GM18505 (cell line): ENCODE measurements at regions not wholly inside any gene's neighbourhood (a gene's known extent, or its start where the extent isn't known, plus 50 kb on each side); places are given as distances from the start of the nearest gene placed in this dataset.

Source experiments
- ATAC-seq: cut with Tn5 transposase; IDR thresholded peaks from one replicate; pipeline ENCODE4 v1.9.1; 2021; ENCODE audit not compliant: unreplicated experiment
- POLR2A ChIP-seq: IDR thresholded peaks from 4 replicates; pipeline ENCODE4 v1.6.1; 2011; ENCODE audit warnings: borderline replicate concordance; ENCODE audit not compliant: insufficient read depth, insufficient read length; ENCODE audit errors: extremely low read depth

- ATAC-seq, result no peak
Observed at GRCh38 chr18:31213641-31214040, 51.0 kb upstream of the DSC1 start.

GRCh38 chr18:31217038-31217849 lies 54.6 kb upstream of the DSC1 start:
- TF ChIP-seq POLR2A, result no peak
- ATAC-seq, result no peak

More at GRCh38 chr18:31213641-31214040, 51.0 kb upstream of the DSC1 start:
- TF ChIP-seq POLR2A, result no peak

- no peak for TF ChIP-seq POLR2A
- ATAC-seq, result no peak
Observed at GRCh38 chr18:31218671-31219383, 56.2 kb upstream of the DSC1 start.

GRCh38 chr18:31219395-31219794 lies 56.7 kb upstream of the DSC1 start:
- no peak for ATAC-seq

GRCh38 chr18:31223371-31223770 lies 60.7 kb upstream of the DSC1 start:
- TF ChIP-seq POLR2A, result no peak
- no peak for ATAC-seq

More at GRCh38 chr18:31219395-31219794, 56.7 kb upstream of the DSC1 start:
- TF ChIP-seq POLR2A, result no peak

GRCh38 chr18:31225668-31226067 lies 63.0 kb upstream of the DSC1 start:
- TF ChIP-seq POLR2A, result no peak
- ATAC-seq, result no peak

- ATAC-seq, result no peak
- TF ChIP-seq POLR2A, result no peak
Observed at GRCh38 chr18:31227497-31228229, 65.0 kb upstream of the DSC1 start.

- TF ChIP-seq POLR2A, result no peak
- ATAC-seq, result no peak
Observed at GRCh38 chr18:31229829-31230228, 67.2 kb upstream of the DSC1 start.

- ATAC-seq, result peak; percentile 65
- no peak for TF ChIP-seq POLR2A
Observed at GRCh38 chr18:31230495-31230894, 67.8 kb upstream of the DSC1 start.

GRCh38 chr18:31232013-31232412 lies 69.4 kb upstream of the DSC1 start:
- no peak for ATAC-seq
- no peak for TF ChIP-seq POLR2A

GRCh38 chr18:31232775-31233424 lies 70.2 kb upstream of the DSC1 start:
- TF ChIP-seq POLR2A, result no peak
- no peak for ATAC-seq

GRCh38 chr18:31233621-31234275 lies 71.1 kb upstream of the DSC1 start:
- ATAC-seq, result no peak

GRCh38 chr18:31235856-31236255 lies 73.2 kb upstream of the DSC1 start:
- ATAC-seq, result no peak
- TF ChIP-seq POLR2A, result no peak

More at GRCh38 chr18:31233621-31234275, 71.1 kb upstream of the DSC1 start:
- no peak for TF ChIP-seq POLR2A

GRCh38 chr18:31237142-31237541 lies 74.5 kb upstream of the DSC1 start:
- TF ChIP-seq POLR2A, result no peak
- ATAC-seq, result no peak
